ENCODE measurements at regions not wholly inside any gene's neighbourhood (a gene's known extent, or its start where the extent isn't known, plus 50 kb on each side); places are given as distances from the start of the nearest gene placed in this dataset.

DNA sequence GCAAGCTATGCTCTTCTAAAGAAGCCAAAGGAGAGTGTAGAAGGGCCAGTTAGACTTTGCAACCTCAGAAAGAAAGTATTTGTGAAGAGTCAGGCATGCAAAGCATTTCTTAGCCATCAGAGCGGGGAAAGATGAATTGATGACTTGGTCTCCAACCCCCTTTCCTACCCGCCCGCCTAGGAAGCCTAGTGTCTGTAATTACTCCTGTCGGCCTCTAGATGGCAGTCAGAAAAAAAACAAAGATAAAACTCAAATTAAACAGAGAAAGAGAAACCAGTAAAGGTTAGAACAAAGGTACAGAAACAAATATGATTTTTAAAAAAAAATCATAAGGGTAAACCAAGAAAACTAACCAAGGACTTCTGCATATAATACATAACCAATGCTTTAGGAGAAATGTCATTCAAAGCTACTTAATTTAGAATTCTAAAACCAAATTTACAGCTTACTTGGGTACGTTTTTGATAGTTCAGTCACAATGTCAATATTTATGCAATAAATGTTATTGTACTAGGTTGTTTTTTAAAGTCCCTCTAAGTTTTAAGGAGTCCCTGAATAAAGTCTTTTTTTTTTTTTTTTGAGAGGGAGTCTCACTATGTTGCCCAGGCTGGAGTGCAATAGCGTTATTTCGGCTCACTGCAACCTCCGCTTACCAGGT lies 97.6 kb downstream of the LYZL1 start:
- TF ChIP-seq, protein P1, sequence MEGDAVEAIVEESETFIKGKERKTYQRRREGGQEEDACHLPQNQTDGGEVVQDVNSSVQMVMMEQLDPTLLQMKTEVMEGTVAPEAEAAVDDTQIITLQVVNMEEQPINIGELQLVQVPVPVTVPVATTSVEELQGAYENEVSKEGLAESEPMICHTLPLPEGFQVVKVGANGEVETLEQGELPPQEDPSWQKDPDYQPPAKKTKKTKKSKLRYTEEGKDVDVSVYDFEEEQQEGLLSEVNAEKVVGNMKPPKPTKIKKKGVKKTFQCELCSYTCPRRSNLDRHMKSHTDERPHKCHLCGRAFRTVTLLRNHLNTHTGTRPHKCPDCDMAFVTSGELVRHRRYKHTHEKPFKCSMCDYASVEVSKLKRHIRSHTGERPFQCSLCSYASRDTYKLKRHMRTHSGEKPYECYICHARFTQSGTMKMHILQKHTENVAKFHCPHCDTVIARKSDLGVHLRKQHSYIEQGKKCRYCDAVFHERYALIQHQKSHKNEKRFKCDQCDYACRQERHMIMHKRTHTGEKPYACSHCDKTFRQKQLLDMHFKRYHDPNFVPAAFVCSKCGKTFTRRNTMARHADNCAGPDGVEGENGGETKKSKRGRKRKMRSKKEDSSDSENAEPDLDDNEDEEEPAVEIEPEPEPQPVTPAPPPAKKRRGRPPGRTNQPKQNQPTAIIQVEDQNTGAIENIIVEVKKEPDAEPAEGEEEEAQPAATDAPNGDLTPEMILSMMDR (IDR thresholded peaks at IDR 0.05) = peak; percentile 62
- TF ChIP-seq NR3C1 (IDR thresholded peaks at IDR 0.05) (no peak), MAZ (IDR thresholded peaks at IDR 0.05; ENCODE audit: borderline replicate concordance, low read depth, low read length) (no peak)

Measured in A549 (cell line).